Keratinocyte (primary cell): ENCODE measurements at regions not wholly inside any gene's neighbourhood (a gene's known extent, or its start where the extent isn't known, plus 50 kb on each side); places are given as distances from the start of the nearest gene placed in this dataset.

Experiments used
- DNase-seq: peaks from one replicate; pipeline ENCODE4 v3.0.0-alpha.2; 2011; ENCODE audit warnings: low read depth, missing footprints, low spot score
- FAIRE-seq: peaks from 2 replicates; lab custom pipeline; 2011; peaks lifted over from hg19 to GRCh38; lab: Jason Lieb, UNC
- H2AFZ ChIP-seq: 2 replicates; pipeline ENCODE4 v1.6.0; 2012; ENCODE audit warnings: low read length, control low read depth, inconsistent platforms; ENCODE audit not compliant: control insufficient read depth
- H3K27ac ChIP-seq: 2 replicates; pipeline ENCODE4 v1.5.1; 2011; ENCODE audit warnings: low read length; ENCODE audit not compliant: control insufficient read depth, insufficient read depth
- H3K27me3 ChIP-seq: 3 replicates; pipeline ENCODE4 v1.6.0; 2011; ENCODE audit warnings: low read length; ENCODE audit not compliant: control insufficient read depth, insufficient read depth; ENCODE audit errors: extremely low read depth
- H3K36me3 ChIP-seq, 2 experiments: 2 replicates in 1 of 2; 3 replicates in 1 of 2; pipeline ENCODE4 v1.5.1; 2011; ENCODE audit warnings: low read length in 2 of 2, mild to moderate bottlenecking in 1 of 2; ENCODE audit not compliant: control insufficient read depth in 2 of 2, insufficient read depth in 2 of 2; ENCODE audit errors: extremely low read depth in 1 of 2
- H3K4me1 ChIP-seq: 3 replicates; pipeline ENCODE4 v1.5.1; 2011; ENCODE audit warnings: low read length; ENCODE audit not compliant: control insufficient read depth, insufficient read depth; ENCODE audit errors: extremely low read depth
- H3K4me2 ChIP-seq: 3 replicates; pipeline ENCODE4 v1.6.0; 2011; ENCODE audit warnings: low read depth, low read length; ENCODE audit not compliant: control insufficient read depth, insufficient read depth; ENCODE audit errors: extremely low read depth
- H3K4me3 ChIP-seq, 3 experiments: fragments of 200-600 bp in 1 of 3; sonication (generic) in 1 of 3; 2 replicates in 2 of 3; 3 replicates in 1 of 3; pipeline ENCODE4 v1.5.1; 2011 to 2016; ENCODE audit warnings: low read length in 3 of 3, mild to moderate bottlenecking in 3 of 3, control low read depth in 2 of 3, inconsistent platforms in 1 of 3, low read depth in 1 of 3, mixed read lengths in 1 of 3, mixed run types in 1 of 3, moderate library complexity in 1 of 3; ENCODE audit not compliant: control insufficient read depth in 2 of 3, insufficient read depth in 2 of 3; ENCODE audit errors: extremely low read depth in 1 of 3
- H3K79me2 ChIP-seq: 2 replicates; pipeline ENCODE4 v1.6.0; 2012; ENCODE audit warnings: low read length; ENCODE audit not compliant: control insufficient read depth, insufficient read depth
- H3K9ac ChIP-seq: 3 replicates; pipeline ENCODE4 v1.6.0; 2011; ENCODE audit warnings: low read length; ENCODE audit not compliant: control insufficient read depth, insufficient read depth; ENCODE audit errors: extremely low read depth
- H3K9me1 ChIP-seq: 3 replicates; pipeline ENCODE4 v1.6.0; 2011; ENCODE audit warnings: low read length; ENCODE audit not compliant: control insufficient read depth, insufficient read depth; ENCODE audit errors: extremely low read depth
- H3K9me3 ChIP-seq: 2 replicates; pipeline ENCODE4 v1.5.1; 2012; ENCODE audit warnings: low read depth, low read length; ENCODE audit not compliant: control insufficient read depth
- H4K20me1 ChIP-seq: 3 replicates; pipeline ENCODE4 v1.6.0; 2011; ENCODE audit warnings: low read length; ENCODE audit not compliant: control insufficient read depth, insufficient read depth; ENCODE audit errors: extremely low read depth
- CTCF ChIP-seq, 3 experiments: IDR thresholded peaks in 1 of 3; conservative IDR thresholded peaks in 1 of 3; optimal IDR thresholded peaks in 1 of 3; 2 replicates in 2 of 3; 3 replicates in 1 of 3; pipeline versions ENCODE3 to v1.5.1; 2011; ENCODE audit warnings: low read length in 3 of 3, mild to moderate bottlenecking in 3 of 3, moderate library complexity in 2 of 3, control low read depth in 1 of 3, inconsistent platforms in 1 of 3; ENCODE audit not compliant: insufficient read depth in 2 of 3; ENCODE audit errors: extremely low read depth in 1 of 3
- EZH2 ChIP-seq: IDR thresholded peaks from one replicate; pipeline ENCODE4 v1.6.1; 2012; ENCODE audit warnings: inconsistent platforms, mild to moderate bottlenecking, low read length, moderate library complexity
- dilution Hi-C: fragments of 300-500 bp; cut with MboI; formaldehyde crosslinking; loops from one replicate; pipeline ENCODE4 v1.7.0; 2020; ENCODE audit warnings: low sequenced_read_pairs; ENCODE audit not compliant: extremely low pct_ligation_motif_present

DNA sequence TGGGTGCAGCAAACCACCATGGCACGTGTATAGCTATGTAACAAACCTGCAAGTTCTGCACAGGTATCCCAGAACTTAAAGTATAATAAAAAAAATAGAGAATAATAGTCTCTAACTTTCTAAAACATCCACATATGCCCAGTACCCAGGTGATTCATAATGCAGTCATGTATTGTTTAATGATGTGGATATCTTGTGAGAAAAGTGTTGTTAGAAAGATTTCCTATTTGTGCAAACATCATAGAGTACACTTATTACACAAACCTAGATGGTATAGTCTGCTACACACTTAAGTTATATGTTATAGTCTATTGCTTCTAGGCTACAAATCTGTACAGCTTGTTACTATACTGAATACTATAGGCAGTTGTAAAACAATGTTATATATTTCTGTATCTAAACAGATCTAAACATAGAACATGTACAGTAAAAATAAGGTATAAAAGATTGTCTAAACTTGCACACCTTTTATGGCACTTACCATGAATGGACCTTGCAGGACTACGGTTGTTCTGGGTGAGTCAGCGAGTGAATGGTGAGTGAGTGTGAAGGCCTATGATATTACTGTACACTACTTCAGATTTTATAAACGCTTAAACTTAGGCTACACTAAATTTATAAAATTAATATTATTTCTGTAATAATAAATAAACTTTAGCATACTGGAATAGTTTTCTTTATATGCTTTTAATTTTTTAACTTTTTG, 232.2 kb upstream of the SLIT2 start:
- H3K27ac ChIP-seq, result no peak overlapping the region
- no peak for FAIRE-seq

GRCh38 chr4:20017777-20018115, 234.0 kb upstream of the SLIT2 start:
- dilution Hi-C loops, result no loop called here
- peaks cover 4% of the 10 kb centered on the region for H3K4me1 ChIP-seq
- H3K9ac ChIP-seq, result no peak overlapping the region
- TF ChIP-seq EZH2 (no peak), CTCF (optimal IDR thresholded peaks at IDR 0.05 in 1 of 3, IDR thresholded peaks at IDR 0.05 in 1 of 3, conservative IDR thresholded peaks at IDR 0.05 in 1 of 3; ENCODE audit: extremely low read depth in 1 of 3, insufficient read depth in 2 of 3, low read length in 3 of 3) (no peak)
- H3K4me3 ChIP-seq, result no peak overlapping the region
- H2AFZ ChIP-seq, result no peak overlapping the region
- no peaks in the 10 kb centered on the region for H4K20me1 ChIP-seq
- H3K27ac ChIP-seq, result no peak overlapping the region
- H3K79me2 ChIP-seq, result no peaks in the 10 kb centered on the region
- FAIRE-seq (no peak), DNase-seq (no peak)
- H3K9me3 ChIP-seq, result no peaks in the 10 kb centered on the region
- H3K4me2 ChIP-seq, result no peak overlapping the region
- H3K36me3 ChIP-seq, result no peaks in the 10 kb centered on the region
- H3K27me3 ChIP-seq, result no peaks in the 10 kb centered on the region
- H3K9me1 ChIP-seq, result no peaks in the 10 kb centered on the region

More for the DNA sequence above, 232.2 kb upstream of the SLIT2 start:
- TF ChIP-seq CTCF (optimal IDR thresholded peaks at IDR 0.05 in 1 of 3, IDR thresholded peaks at IDR 0.05 in 1 of 3, conservative IDR thresholded peaks at IDR 0.05 in 1 of 3; ENCODE audit: extremely low read depth in 1 of 3, insufficient read depth in 2 of 3, low read length in 3 of 3) (no peak), EZH2 (no peak)
- Histone ChIP-seq H4K20me1 (no peaks in the 10 kb centered on the region), H3K9me3 (no peaks in the 10 kb centered on the region), H3K4me3 (no peak overlapping the region), H3K4me2 (no peak overlapping the region), H3K9ac (no peak overlapping the region), H3K9me1 (no peaks in the 10 kb centered on the region), H2AFZ (no peak overlapping the region), H3K79me2 (no peaks in the 10 kb centered on the region), H3K27me3 (no peaks in the 10 kb centered on the region), H3K36me3 (no peaks in the 10 kb centered on the region), H3K4me1 (peaks cover 4% of the 10 kb centered on the region)
- dilution Hi-C loops, result no loop called here
- no peak for DNase-seq
